NOMO-1 (cell line): ENCODE measurements at regions not wholly inside any gene's neighbourhood (a gene's known extent, or its start where the extent isn't known, plus 50 kb on each side); places are given as distances from the start of the nearest gene placed in this dataset.

Experiments
- DNase-seq, 2 experiments: peaks; one replicate each; lab custom pipeline; 2025; ENCODE audit not compliant: unreplicated experiment in 2 of 2; lab: John Stamatoyannopoulos, UW

GRCh38 chr4:17188125-17188524, 289.7 kb upstream of the LDB2 start:
- DNase-seq: no peak

- no peak for DNase-seq
Observed at GRCh38 chr4:17187003-17187402, 288.6 kb upstream of the LDB2 start.

GRCh38 chr4:17182888-17183287, 284.4 kb upstream of the LDB2 start:
- DNase-seq: no peak

- DNase-seq: no peak
Observed at GRCh38 chr4:17174751-17175150, 276.3 kb upstream of the LDB2 start.

- no peak for DNase-seq
Observed at GRCh38 chr4:17173300-17173699, 274.9 kb upstream of the LDB2 start.

- no peak for DNase-seq
Observed at GRCh38 chr4:17170131-17170530, 271.7 kb upstream of the LDB2 start.

GRCh38 chr4:17169699-17170098, 271.3 kb upstream of the LDB2 start:
- no peak for DNase-seq

- DNase-seq: no peak
Observed at GRCh38 chr4:17168571-17168970, 270.1 kb upstream of the LDB2 start.

- no peak for DNase-seq
Observed at GRCh38 chr4:17166954-17167353, 268.5 kb upstream of the LDB2 start.

- no peak for DNase-seq
Observed at GRCh38 chr4:17165286-17165685, 266.8 kb upstream of the LDB2 start.

GRCh38 chr4:17164666-17165065, 266.2 kb upstream of the LDB2 start:
- DNase-seq: no peak

- DNase-seq: no peak
Observed at GRCh38 chr4:17163156-17163771, 264.8 kb upstream of the LDB2 start.

- no peak for DNase-seq
Observed at GRCh38 chr4:17157304-17157703, 258.9 kb upstream of the LDB2 start.

GRCh38 chr4:17155486-17155885, 257.0 kb upstream of the LDB2 start:
- peak; percentile 24 to 36 for DNase-seq

- no peak for DNase-seq
Observed at GRCh38 chr4:17153572-17153971, 255.1 kb upstream of the LDB2 start.

- DNase-seq: no peak
Observed at GRCh38 chr4:17152941-17153540, 254.6 kb upstream of the LDB2 start.

- DNase-seq: peak; percentile 94 to 98
Observed at GRCh38 chr4:17142232-17142711, 243.8 kb upstream of the LDB2 start.

- no peak for DNase-seq
Observed at GRCh38 chr4:17138847-17139246, 240.4 kb upstream of the LDB2 start.

- no peak for DNase-seq
Observed at GRCh38 chr4:17134565-17134964, 236.1 kb upstream of the LDB2 start.

GRCh38 chr4:17134100-17134499, 235.7 kb upstream of the LDB2 start:
- DNase-seq: no peak

- DNase-seq: no peak
Observed at GRCh38 chr4:17132226-17132625, 233.8 kb upstream of the LDB2 start.

GRCh38 chr4:17128268-17128667, 229.8 kb upstream of the LDB2 start:
- DNase-seq: no peak
